Endothelial cell of hepatic sinusoid (primary cell): ENCODE measurements at regions not wholly inside any gene's neighbourhood (a gene's known extent, or its start where the extent isn't known, plus 50 kb on each side); places are given as distances from the start of the nearest gene placed in this dataset.

Experiments used
- in situ Hi-C: cut with HindIII; loops from 2 replicates; pipeline ENCODE4 v1.10.0; 2017; ENCODE audit warnings: low sequenced_read_pairs

DNA sequence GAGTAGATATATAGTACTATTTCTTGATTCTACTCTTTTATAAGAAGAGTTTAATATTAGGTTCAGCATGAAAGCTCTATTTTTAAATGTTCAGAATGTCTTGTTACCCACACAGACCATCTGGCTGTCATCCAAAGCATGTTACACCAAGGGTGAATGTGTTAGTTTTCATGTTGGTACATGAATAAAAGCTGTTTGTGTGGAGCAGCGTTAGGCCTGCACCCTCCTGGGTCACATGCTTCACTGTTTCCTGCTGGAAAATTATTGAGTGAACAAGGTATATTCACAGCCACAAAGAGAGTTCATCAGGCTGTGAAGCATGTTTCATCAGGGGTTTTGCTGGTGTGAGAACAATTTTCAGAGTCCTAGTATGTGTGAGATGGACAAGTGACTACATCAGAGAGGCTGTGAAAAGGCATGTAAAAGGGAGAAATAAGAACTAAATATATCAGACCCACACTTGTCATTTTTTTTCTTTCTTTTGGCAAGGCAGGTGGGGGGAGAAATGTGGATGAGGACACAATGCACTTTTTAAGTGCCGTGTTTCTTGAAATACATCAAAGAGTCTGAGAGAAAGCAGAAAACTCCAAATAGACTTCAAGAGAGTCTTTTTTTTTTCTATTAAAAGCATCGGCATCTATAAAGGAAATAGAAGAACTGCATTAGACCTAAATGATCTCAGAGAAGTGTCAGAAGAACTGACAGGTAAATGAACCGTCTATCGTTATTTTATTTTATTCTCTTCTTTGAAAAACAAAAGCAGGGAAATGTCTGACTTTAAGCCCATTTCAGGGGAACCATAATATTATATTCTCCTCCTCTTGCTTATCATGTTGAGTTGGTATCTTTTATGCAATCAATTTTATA is 2429.7 kb downstream of the PCDH7 start:
- in situ Hi-C loops = no loop called here

DNA sequence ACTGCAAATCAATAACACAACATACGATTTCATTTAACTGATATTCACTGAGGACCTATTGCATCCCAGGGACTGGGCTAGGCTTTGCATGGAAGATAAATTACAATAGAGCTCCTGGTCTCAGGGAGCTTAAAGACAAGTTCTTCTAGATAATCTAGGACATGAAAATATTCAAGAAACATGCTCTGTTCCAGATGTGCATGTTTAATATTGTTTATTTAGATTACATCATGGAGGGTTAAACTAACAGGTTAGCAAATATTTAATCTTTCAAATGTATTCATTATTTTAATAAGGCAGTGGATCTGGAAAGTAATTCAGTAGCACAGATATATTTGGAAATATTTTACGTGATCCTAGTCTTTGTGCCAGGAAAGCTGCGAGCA is 2430.3 kb downstream of the PCDH7 start:
- in situ Hi-C loops = no loop called here

DNA sequence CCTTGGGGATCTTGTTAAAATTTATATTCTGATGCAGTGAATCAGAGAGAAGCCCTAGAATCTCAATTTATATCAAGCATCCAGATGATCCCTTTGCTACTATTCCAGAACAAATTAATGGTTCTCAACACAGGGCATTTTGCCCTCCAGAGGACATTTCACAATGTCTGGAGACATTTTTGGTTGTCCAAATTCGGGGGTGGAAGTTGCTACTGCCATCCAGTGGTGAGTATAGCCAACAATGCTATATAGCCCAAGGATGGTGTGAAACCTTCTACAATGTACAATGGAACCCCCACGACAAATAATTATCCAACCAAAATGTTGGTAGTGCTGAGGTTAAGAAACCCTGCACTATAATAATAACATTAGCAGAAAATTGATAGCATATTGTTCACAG is 2440.0 kb downstream of the PCDH7 start:
- in situ Hi-C loops = no loop called here

DNA sequence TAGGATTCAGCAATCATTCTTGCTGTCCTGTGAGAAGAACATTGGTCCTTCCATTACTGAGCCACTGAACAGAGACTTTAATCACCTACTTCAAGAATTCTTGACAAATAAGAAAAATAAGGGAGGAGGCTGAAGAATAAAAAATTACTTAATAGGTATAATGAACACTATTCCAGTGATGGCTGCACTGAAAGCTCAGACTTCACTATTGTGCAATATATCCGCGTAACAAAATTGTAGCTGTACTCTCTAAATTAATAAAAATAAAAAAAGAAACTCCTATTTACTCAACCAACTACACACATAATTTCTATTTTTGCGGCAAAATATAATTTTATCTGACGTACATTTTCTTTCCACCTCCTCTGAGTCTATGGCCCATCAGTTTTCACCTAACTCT is 2441.0 kb downstream of the PCDH7 start:
- in situ Hi-C loops = no loop called here

DNA sequence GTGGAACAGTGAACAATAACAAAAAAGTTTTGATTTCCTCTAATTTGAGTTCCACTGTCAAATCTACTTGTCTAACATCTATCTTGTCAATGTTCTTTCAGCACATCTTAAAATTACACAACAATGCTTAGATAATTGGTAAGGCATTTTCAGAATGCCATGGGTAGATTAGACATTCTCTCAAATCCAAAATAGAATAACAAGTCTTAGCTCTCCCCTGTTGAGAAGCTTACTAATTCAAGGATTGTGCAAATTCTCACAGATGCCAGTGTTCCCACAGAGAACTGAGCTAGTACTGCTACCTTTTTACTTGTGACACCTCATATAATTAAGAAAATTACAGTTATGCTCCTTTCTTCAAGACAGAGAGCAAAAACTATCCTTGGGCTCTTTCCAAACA is 2442.0 kb downstream of the PCDH7 start:
- in situ Hi-C loops = no loop called here

DNA sequence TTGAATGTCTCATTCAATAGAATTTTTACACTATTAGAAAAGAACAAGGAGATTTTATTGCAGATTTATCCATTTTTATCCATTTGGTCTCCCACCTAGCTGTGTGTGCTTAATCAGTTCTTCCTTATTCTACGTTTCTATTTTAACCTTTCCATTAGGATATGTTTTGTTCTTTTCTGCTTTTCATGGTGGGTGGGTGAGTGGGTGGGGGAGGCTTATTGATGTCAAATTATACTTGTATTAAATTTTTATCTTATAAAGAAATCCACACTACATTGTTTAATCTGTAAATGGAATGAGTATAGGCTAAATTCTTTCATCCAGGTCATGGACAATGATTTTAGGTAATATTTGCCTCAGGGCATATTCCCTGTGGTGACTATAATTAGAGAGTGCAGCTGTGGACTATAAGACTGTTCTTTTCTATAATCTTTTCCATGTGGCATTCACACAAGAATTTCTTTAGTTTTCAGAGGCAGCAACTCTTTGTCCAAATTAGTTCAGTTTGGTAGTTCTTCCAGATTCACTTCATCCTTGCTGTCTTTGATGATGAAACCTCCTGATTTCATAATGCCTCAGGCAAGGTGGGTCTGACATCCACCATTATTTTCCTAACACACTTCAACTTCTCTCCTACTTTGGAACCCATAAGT is 2451.8 kb downstream of the PCDH7 start:
- in situ Hi-C loops = no loop called here

DNA sequence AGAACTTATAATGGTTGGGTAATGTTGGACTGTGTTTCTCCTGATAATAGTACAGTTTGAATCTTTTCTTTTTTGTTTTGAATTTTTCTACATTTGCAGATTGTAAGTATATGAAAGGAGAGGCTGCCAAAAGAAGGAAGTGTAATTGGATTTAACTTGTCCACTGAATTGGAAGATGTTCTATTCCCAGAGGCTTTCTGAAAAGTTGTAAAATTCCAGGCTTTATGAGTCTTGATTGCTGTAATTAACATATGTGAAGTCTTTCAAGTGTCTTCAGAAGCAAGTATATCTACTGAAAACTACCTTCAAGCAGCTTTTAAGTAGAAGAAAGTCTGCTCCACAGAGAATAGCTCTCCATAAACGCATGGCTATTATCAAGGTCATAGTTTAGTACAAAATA is 2456.4 kb downstream of the PCDH7 start:
- in situ Hi-C loops = no loop called here

DNA sequence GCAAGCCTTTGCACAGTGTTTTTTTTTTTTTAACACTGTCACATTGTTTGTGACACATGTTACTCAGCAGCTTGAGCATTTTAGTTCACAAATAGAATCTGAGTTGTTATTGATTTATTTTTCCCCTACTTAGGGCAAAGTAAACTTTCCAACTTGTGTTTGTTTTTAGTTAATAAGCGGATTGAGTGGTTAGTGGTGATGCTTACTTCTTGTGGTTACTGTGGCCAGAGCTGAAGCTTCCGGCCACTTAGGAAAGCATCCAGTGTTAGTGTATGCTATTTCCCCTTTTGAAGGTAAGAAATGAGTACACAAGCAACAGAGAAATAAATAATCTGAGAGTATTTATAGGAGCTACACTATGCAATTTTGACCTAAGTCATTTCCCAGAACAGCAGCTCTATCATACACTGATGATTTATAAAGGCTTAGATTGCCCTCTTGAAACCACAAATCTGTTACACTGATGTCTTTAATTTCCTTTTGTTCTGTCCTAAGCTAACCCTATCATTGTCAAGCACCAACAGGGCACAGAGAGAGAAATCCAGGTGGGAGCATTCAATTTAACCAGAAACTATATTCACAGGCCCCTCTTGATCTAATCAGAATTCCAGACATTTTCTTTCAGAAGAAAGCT is 2464.6 kb downstream of the PCDH7 start:
- in situ Hi-C loops = no loop called here

DNA sequence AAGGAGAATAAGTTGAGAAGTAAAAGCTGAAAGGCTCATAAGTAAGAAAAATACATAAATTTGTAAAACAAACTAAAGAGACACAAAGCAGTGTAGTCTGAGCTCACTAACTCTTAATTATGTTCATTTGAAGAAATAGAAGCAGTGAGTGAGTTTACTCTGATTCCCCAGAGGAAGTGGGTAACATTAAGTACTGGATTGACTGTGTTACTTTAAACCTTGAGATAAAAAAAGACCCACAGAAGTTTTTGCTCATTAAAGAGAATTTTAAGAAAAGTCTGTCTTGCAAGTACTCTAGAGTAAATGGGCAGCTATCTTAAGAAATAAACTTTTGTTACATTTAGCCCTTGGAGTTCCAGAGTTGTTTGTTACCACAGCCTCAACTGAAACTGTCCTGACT is 2466.9 kb downstream of the PCDH7 start:
- in situ Hi-C loops = no loop called here

DNA sequence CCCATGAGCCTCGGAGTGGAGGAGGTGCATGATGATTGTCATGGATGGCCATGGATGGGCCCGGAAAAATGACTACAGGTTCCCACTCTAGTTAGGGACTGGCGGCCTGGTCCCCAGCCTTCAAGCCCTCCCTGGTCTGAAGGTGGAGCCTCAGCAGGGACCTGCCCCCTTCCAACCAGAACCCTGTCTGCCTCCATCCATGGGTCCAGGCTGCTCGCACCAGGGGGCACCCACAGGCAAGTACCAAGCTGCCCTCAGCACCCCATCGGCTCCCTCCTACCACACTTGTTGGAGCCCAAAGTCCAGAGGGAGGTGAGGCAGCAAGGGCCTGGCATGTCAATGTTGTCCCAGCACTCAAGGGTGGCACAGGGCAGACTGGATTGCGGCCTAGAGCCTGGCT is 2468.6 kb downstream of the PCDH7 start:
- in situ Hi-C loops = no loop called here

DNA sequence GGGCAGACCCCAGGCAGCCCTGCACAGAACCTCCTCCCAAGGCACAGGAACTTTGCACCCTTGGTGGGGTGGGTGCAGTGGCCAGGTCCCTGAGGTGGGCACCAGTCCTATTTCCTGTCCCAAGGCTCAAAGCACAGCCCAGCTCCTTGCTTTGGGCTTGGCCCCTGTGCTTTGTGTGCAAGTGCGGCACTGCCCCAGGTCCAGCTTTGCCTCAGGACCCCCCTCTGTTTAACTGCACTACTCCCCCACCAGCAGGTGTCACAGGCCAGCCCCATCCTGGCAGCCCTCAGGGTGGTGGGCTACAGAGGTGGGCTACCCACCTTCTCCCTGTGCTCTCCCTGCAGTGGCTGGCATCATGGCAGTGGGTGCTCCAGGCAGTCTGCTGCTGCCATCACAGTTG is 2469.0 kb downstream of the PCDH7 start:
- in situ Hi-C loops = no loop called here

DNA sequence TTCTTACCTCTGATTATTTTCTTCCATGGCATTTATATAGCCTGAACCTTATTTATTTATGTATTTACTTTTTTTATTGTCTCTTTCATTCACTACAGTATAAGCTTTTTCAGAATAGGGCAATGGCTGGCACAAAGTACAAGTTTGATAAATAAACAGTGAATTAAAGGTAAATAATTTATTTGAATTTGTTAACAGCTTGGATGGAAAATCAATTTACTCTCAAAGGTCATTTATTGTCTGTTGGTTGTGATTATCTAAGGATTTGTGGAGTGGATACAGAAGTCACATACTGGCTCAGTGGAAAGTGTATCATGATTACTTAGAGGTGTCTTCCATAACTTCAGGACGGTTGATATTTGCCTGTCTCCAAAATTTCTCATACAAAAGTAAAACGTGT is 2472.9 kb downstream of the PCDH7 start:
- in situ Hi-C loops = no loop called here

DNA sequence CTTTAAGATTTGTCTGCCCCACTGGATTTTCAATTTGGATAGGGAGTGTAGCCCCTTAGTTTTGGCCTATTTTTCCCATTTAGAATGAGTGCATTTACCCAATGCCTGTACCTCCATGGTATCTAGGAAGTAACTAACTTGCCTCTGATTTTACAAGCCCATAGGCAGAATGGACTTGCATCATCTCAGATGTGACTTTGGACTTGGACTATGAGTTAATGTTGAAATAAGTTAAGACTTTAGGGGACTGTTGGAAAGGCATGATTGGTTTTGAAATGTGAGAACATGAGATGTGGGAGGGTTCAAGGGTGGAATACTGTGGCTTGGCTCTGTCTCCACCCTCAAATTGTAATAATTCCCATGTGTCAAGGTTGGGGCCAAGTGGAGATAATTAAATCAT is 2480.2 kb downstream of the PCDH7 start:
- in situ Hi-C loops = no loop called here

DNA sequence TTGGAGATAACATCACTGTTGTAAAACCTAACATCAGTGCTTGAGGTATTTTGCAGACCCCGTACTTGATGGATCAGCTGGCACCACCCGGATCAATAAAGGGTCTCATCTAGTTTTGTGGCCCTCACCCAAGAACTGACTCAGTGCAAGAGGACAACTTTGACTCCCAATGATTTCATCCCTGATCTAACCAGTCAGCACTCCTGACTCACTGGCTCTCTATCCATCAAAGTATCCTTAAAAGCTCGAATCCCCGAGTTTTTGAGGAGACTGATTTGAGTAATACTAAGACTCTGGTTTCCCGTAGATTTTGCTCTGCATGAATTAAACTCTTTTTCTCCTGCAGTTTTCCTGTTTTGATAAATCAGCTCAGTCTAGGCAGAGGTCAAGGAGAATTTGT is 2498.1 kb downstream of the PCDH7 start:
- in situ Hi-C loops = no loop called here

DNA sequence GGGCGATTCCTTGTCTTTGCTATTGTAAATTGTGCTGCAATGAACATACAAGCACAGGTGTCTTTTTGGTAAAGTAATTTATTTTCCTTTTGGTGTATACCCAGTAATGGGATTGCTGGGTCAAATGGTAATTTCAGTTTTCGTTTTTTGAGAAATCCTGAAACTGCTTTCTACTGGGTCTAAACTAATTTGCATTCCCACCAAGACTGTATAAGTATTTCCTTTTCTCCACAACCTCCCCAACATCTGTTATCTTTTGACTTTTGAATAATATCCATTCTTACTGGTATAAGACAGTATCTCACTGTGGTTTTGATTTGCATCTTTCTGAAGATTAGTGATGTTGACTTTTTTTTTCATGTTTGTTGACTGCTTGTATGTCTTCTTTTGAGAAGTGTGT is 2506.0 kb downstream of the PCDH7 start:
- in situ Hi-C loops = no loop called here

DNA sequence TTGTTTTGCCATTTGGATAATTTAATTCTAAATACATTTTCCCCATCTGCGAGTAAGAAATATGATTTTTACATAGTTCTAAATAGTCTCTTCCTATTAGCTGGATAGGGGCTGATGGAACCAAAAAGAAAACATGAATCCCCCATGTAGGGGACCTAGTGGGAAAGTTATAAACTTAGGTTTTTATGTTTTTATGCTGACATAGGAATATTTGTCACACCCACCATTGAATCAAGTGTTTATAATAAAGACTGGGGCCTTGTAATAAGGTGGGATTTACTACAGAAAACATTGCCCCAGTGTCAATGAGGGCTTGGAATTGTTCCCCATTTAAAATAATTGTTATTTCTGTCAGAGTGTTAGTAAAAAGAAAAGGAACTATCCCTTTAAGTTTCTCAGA is 2506.6 kb downstream of the PCDH7 start:
- in situ Hi-C loops = no loop called here

DNA sequence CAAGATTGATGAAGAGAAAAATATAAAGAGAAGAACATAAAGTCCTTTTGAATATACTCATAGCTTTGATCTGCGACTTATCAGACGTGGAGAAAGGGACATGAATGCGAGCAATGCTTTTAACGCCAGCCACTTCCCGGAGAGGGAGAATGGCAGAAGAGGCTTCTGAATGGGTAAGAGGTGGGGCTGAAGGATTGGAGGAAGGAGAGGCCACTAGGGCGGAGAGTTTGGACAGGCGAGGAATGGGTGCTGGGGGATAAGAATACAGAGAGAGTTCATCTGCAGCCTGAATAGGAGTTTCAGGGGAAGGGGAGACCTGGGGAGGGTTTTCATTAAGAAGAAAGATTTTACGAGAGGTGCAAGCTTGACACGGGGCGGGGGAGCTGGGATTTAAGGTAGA is 2534.9 kb downstream of the PCDH7 start:
- in situ Hi-C loops = no loop called here

DNA sequence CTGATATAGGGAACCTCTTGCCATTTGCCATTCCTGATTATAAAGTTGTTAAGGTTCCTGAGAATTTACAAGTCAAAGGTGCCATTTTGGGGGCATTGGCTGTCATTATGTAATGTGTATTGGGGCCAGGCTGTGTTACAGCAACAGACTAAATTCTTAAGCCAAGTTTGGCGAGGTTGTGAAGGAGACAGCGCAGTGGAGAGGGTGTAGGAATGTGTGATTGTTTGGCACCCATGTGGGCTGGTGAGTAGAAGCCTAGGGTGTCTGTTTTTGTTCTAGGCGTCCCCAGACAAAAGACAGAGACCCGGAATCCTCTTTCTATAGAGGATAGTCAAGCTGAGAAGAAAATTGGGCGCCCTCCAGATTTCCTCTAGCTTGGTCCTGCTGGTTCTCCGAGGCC is 2535.3 kb downstream of the PCDH7 start:
- in situ Hi-C loops = no loop called here

DNA sequence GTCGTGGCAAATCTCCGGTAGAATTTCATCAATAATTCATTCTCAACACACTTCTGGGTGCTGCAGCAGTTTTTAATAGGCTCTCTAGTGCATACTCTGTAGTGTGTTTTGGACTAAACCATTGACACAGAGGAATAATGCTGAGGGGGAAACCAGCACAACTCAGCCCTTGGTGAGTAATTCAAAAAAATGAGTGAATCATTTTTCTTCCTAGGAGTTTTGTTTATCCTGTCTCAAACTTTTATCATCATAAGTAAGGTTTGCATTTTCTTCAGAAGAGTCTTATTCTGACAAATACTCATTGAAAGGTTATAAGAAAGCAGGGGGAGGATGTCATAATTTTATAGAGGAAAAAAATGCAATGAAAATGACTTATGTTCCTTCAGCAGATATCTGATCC is 2542.7 kb downstream of the PCDH7 start:
- in situ Hi-C loops = no loop called here

DNA sequence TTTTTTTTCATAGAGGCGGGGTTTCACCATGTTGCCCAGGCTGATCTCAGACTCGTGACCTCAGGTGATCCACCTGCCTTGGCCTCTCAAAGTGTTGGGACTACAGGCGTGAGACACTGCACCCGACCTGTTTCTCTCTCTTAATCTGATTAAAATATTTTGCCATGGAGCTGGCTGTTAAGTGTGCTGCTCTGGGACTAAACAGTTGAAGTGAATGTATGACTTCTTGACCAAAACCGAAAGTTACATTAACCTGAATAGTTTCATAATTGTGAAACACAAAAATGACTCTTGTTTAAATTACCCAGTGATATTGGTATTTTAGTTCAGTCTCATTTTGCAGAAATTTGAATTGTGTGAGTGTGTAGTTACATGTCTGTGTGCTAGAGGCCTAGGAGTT is 2548.6 kb downstream of the PCDH7 start:
- in situ Hi-C loops = no loop called here

DNA sequence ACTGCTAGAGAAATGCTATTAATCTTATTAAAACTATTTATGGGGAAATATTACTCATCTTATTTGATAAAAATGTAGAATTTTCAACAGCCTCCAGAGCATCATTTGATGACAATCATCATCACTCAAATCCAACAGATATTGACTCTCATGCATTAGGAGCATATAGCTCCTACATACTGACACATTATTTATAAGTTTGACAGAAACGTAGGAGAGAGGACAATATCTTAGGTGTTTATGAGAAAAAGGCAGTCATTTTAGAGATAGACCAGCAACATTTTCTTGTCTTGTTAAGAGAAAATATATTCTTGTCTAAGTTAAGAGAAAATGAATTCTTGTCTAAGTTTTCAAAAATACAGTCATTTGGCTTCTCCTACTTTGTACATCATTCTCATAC is 2550.2 kb downstream of the PCDH7 start:
- in situ Hi-C loops = no loop called here

DNA sequence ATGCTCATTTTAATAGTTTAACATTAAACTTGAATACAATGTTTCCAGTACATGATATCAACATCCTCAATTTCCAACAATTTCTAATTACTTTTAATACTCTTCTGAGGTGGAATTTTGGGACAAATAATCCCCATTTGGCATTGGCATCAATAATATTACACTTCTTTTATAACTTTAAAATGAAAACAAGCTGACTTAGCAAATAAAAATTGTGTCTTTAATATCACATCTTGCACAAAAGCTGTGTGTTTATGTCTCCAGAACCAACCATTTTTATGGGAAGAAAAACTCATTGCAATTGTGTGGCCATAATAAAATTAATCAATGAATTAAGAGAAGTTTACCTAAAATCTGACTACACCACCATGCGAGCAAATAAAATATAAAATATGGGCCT is 2552.6 kb downstream of the PCDH7 start:
- in situ Hi-C loops = no loop called here
